ENCODE measurements at regions not wholly inside any gene's neighbourhood (a gene's known extent, or its start where the extent isn't known, plus 50 kb on each side); places are given as distances from the start of the nearest gene placed in this dataset.

- TF ChIP-seq POLR2A (IDR thresholded peaks at IDR 0.05) (no peak), CTCF (IDR thresholded peaks at IDR 0.05) (no peak)
Measured at GRCh38 chr6:93759190-93759589, 339.8 kb upstream of the EPHA7 start.

Measured in thyroid gland (tissue), 4 donors.